HepG2 (cell line): ENCODE measurements at regions not wholly inside any gene's neighbourhood (a gene's known extent, or its start where the extent isn't known, plus 50 kb on each side); places are given as distances from the start of the nearest gene placed in this dataset.

ENCODE experiments used
- ATAC-seq: fragments of 200-7000 bp; cut with Tn5 transposase; 3 replicates; pipeline ENCODE4 v1.9.1; 2020; ENCODE audit warnings: mild to moderate bottlenecking, moderate library complexity
- BruUV-seq: library from RNA; stranded (reverse); fragments of 400-500 nt; replicated peaks from 2 replicates; lab custom pipeline; 2021; lab: Mats Ljungman, UMichigan
- CTCF ChIA-PET: fragments of 300-600 bp; formaldehyde crosslinking; extraction: SDS; loops from one replicate; lab custom pipeline; 2021; ENCODE audit warnings: low total read pairs, inconsistent platforms, low intra/inter-chr PET ratio; lab: Yijun Ruan, JAX
- POLR2A ChIA-PET: fragments of 350-600 bp; sonication (Branson Sonifier 250); formaldehyde crosslinking; loops from one replicate; lab custom pipeline; 2020; ENCODE audit warnings: antibody characterized with exemption, inconsistent platforms; lab: Yijun Ruan, JAX
- DNase-seq: peaks from one replicate; pipeline ENCODE4 v3.0.0-alpha.2; 2015; ENCODE audit warnings: low spot score
- FAIRE-seq: peaks from 3 replicates; lab custom pipeline; 2011; peaks lifted over from hg19 to GRCh38; lab: Jason Lieb, UNC
- H2AFZ ChIP-seq: one replicate; pipeline ENCODE4 v1.6.1; 2011; ENCODE audit warnings: low read length, inconsistent platforms
- H3K27ac ChIP-seq: fragments of 300-600 bp; 3 replicates; pipeline ENCODE4 v1.8.0; 2011; ENCODE audit warnings: mixed run types, mild to moderate bottlenecking, mixed read lengths, low read length, inconsistent platforms; ENCODE audit not compliant: insufficient read depth; ENCODE audit errors: extremely low read length
- H3K27me3 ChIP-seq, 2 experiments: fragments of 200-600 bp in 1 of 2; 2 replicates in 1 of 2; 3 replicates in 1 of 2; pipeline versions ENCODE4 v1.6.0 to v1.8.0; 2011; ENCODE audit warnings: low read length in 2 of 2, mild to moderate bottlenecking in 2 of 2, moderate library complexity in 2 of 2, inconsistent platforms in 1 of 2; ENCODE audit not compliant: insufficient read depth in 2 of 2, control insufficient read depth in 1 of 2
- H3K36me3 ChIP-seq, 2 experiments: fragments of 200-600 bp in 1 of 2; replicated peaks in 1 of 2; 2 replicates in 1 of 2; 3 replicates in 1 of 2; pipeline versions ENCODE4 v1.5.1 to v1.8.0; 2011; ENCODE audit warnings: low read length in 2 of 2, inconsistent platforms in 1 of 2; ENCODE audit not compliant: insufficient read depth in 2 of 2, control insufficient read depth in 1 of 2
- H3K4me1 ChIP-seq: 2 replicates; pipeline ENCODE4 v1.5.1; 2012; ENCODE audit warnings: low read length, inconsistent platforms; ENCODE audit not compliant: insufficient read depth
- H3K4me2 ChIP-seq: 2 replicates; pipeline ENCODE4 v1.6.0; 2011; ENCODE audit warnings: low read depth, low read length, inconsistent platforms
- H3K4me3 ChIP-seq, 3 experiments: fragments of 200-600 bp in 1 of 3; sonication (generic), shearing (Covaris generic) in 1 of 3; replicated peaks in 1 of 3; 2 replicates each; pipeline ENCODE4 v1.5.1; 2011 to 2016; ENCODE audit warnings: low read length in 3 of 3, inconsistent platforms in 2 of 3, low read depth in 2 of 3, mild to moderate bottlenecking in 2 of 3, control low read depth in 1 of 3, mixed read lengths in 1 of 3; ENCODE audit not compliant: insufficient read depth in 1 of 3
- H3K79me2 ChIP-seq: one replicate; pipeline ENCODE4 v1.6.1; 2011; ENCODE audit warnings: low read length, inconsistent platforms; ENCODE audit not compliant: insufficient read depth
- H3K9ac ChIP-seq: 2 replicates; pipeline ENCODE4 v1.6.0; 2011; ENCODE audit warnings: mild to moderate bottlenecking, low read depth, low read length, inconsistent platforms; ENCODE audit not compliant: insufficient read depth
- H3K9me3 ChIP-seq: 2 replicates; pipeline ENCODE4 v1.5.1; 2012; ENCODE audit warnings: mild to moderate bottlenecking, low read length
- H4K20me1 ChIP-seq: 2 replicates; pipeline ENCODE4 v1.6.0; 2011; ENCODE audit warnings: inconsistent platforms, mild to moderate bottlenecking, low read length, moderate library complexity; ENCODE audit not compliant: insufficient read depth
- ATF1 ChIP-seq: IDR thresholded peaks from 2 replicates; pipeline ENCODE4 v1.6.1; 2016; ENCODE audit warnings: mild to moderate bottlenecking, control low read depth
- ATF4 ChIP-seq, 2 experiments: fragments of 450-650 bp in 1 of 2; sonication (generic) in 1 of 2; formaldehyde crosslinking; IDR thresholded peaks; 2 replicates each; pipeline versions ENCODE4 v1.5.0 to v1.8.0; 2020 to 2022; ENCODE audit warnings: mild to moderate bottlenecking in 1 of 2, missing genetic modification reagents in 1 of 2
- HOXA9 ChIP-seq: sonication (generic); formaldehyde crosslinking; IDR thresholded peaks from 2 replicates; pipeline ENCODE4 v1.8.1; 2022; ENCODE audit warnings: missing genetic modification reagents, mild to moderate bottlenecking, moderate library complexity, borderline replicate concordance
- JARID2 ChIP-seq: sonication (generic); formaldehyde crosslinking; IDR thresholded peaks from 2 replicates; pipeline ENCODE4 v1.8.1; 2023; ENCODE audit warnings: missing genetic modification reagents, inconsistent platforms; ENCODE audit not compliant: insufficient replicate concordance
- MIER3 ChIP-seq: IDR thresholded peaks from 2 replicates; pipeline ENCODE4 v1.6.1; 2016; ENCODE audit warnings: missing compliant biosample characterization, borderline replicate concordance
- NCOR1 ChIP-seq: fragments of 200-600 bp; sonication (generic); IDR thresholded peaks from 2 replicates; pipeline ENCODE4 v1.7.0; 2017; ENCODE audit warnings: antibody characterized with exemption, low read length, borderline replicate concordance
- RBM22 ChIP-seq: fragments of 200-400 bp; formaldehyde crosslinking; optimal IDR thresholded peaks from 2 replicates; pipeline ENCODE3; 2017; ENCODE audit warnings: mild to moderate bottlenecking, low read length, moderate library complexity
- SP140L ChIP-seq: sonication (generic); formaldehyde crosslinking; IDR thresholded peaks from 2 replicates; pipeline ENCODE4 v1.4.0; 2020; ENCODE audit warnings: missing genetic modification reagents, borderline replicate concordance
- ZBTB8A ChIP-seq: sonication (generic); formaldehyde crosslinking; IDR thresholded peaks from 2 replicates; pipeline ENCODE4 v1.4.0; 2020; ENCODE audit warnings: mild to moderate bottlenecking, low read depth, missing genetic modification reagents, borderline replicate concordance
- ZFY ChIP-seq: sonication (generic); formaldehyde crosslinking; IDR thresholded peaks from 2 replicates; pipeline ENCODE4 v1.4.0; 2020; ENCODE audit warnings: missing genetic modification reagents
- ZNF180 ChIP-seq: sonication (generic); formaldehyde crosslinking; IDR thresholded peaks from 2 replicates; pipeline ENCODE4 v1.4.0; 2020; ENCODE audit warnings: low read depth, missing genetic modification reagents, borderline replicate concordance
- ZNF766 ChIP-seq: sonication (generic); formaldehyde crosslinking; IDR thresholded peaks from 2 replicates; pipeline ENCODE4 v1.5.0; 2020; ENCODE audit warnings: missing genetic modification reagents, borderline replicate concordance
- ZNF891 ChIP-seq: sonication (generic); formaldehyde crosslinking; IDR thresholded peaks from 2 replicates; pipeline ENCODE4 v1.5.0; 2020; ENCODE audit warnings: mild to moderate bottlenecking, missing genetic modification reagents
- ZSCAN30 ChIP-seq: sonication (generic); formaldehyde crosslinking; IDR thresholded peaks from 2 replicates; pipeline ENCODE4 v1.5.0; 2020; ENCODE audit warnings: mild to moderate bottlenecking, missing genetic modification reagents
- ZXDC ChIP-seq: sonication (generic); formaldehyde crosslinking; IDR thresholded peaks from 2 replicates; pipeline ENCODE4 v1.5.0; 2020; ENCODE audit warnings: mild to moderate bottlenecking, missing genetic modification reagents
- WGBS: methylation state at CpG from one replicate; pipeline ENCODE4 v1.1.6; 2017; ENCODE audit warnings: low lambda C conversion rate; 5-methylcytosine and 5-hydroxymethylcytosine counted together
- in situ Hi-C: cut with HindIII; loops from 2 replicates; pipeline ENCODE4 v1.10.0; 2017; ENCODE audit warnings: low pct_unique_long_range_greater_than_20kb; ENCODE audit not compliant: extremely low pct_ligation_motif_present
- intact Hi-C: fragments of 100-400 bp; cut with micrococcal nuclease; formaldehyde crosslinking; loops from one replicate; pipeline ENCODE4 v1.10.0; 2022; ENCODE audit not compliant: unreplicated experiment
- TF ChIP-seq, protein P1 (sequence below): sonication (generic); formaldehyde crosslinking; IDR thresholded peaks from 2 replicates; pipeline ENCODE4 v1.5.1; 2020; ENCODE audit warnings: mild to moderate bottlenecking, moderate library complexity, missing genetic modification reagents
- TF ChIP-seq, protein P2 (sequence below), 2 experiments: IDR thresholded peaks; 2 replicates each; pipeline ENCODE4 v1.6.1; 2011 to 2012; ENCODE audit warnings: low read length in 2 of 2, borderline replicate concordance in 1 of 2, low read depth in 1 of 2, mild to moderate bottlenecking in 1 of 2, moderate library complexity in 1 of 2

DNA sequence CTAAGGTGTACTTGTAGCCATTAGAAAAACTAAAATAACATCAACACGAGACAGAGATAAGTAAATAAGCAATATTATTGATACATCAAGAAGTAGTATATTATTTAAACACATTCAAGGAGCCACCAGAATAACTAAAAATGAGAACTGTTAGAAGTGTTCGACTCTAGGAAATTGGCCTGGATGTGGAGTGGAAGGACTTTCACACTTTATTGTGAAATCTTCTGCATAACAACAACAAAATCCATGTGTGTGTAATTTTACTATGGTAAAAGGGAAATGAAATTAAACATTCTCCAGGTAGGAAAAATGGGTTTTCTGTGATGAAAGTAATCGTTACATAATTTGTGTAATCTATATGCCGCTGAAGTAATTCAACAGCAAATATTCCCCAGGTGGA is 96.3 kb upstream of the RNF152 start:
- Histone ChIP-seq H3K36me3 (no peaks in the 10 kb centered on the region), H4K20me1 (no peaks in the 10 kb centered on the region), H3K9me3 (no peaks in the 10 kb centered on the region), H3K27ac (no peak overlapping the region), H3K79me2 (no peaks in the 10 kb centered on the region), H3K4me1 (peaks cover 13% of the 10 kb centered on the region), H3K4me3 (no peak overlapping the region), H3K9ac (no peak overlapping the region), H3K27me3 (no peaks in the 10 kb centered on the region), H2AFZ (no peak overlapping the region), H3K4me2 (no peak overlapping the region)
- intact Hi-C loops: no loop called here
- in situ Hi-C loops: no loop called here
- FAIRE-seq (no peak), ATAC-seq (no peak), DNase-seq (no peak)
- 37% methylated on average over 4 of the region's 4 CpGs for WGBS
- BruUV-seq: no TSS peak
- CTCF ChIA-PET: no interaction called here
- POLR2A ChIA-PET: no interaction called here
- no peak for TF ChIP-seq ZNF766 (CRISPR knock-in tag)
- no peak for TF ChIP-seq ATF1 (CRISPR knock-in tag)
- no peak for TF ChIP-seq NCOR1
- TF ChIP-seq SP140L: no peak
- no peak for TF ChIP-seq MIER3 (CRISPR knock-in tag)
- TF ChIP-seq RBM22: no peak
- TF ChIP-seq ZXDC (CRISPR knock-in tag): no peak
- TF ChIP-seq ZFY: no peak
- no peak for TF ChIP-seq ATF4 (CRISPR knock-in tag; IDR thresholded peaks at IDR 0.05)
- no peak for TF ChIP-seq ZNF891 (CRISPR knock-in tag)
- TF ChIP-seq ZNF180 (CRISPR knock-in tag): no peak
- no peak for TF ChIP-seq JARID2
- TF ChIP-seq, protein P1, sequence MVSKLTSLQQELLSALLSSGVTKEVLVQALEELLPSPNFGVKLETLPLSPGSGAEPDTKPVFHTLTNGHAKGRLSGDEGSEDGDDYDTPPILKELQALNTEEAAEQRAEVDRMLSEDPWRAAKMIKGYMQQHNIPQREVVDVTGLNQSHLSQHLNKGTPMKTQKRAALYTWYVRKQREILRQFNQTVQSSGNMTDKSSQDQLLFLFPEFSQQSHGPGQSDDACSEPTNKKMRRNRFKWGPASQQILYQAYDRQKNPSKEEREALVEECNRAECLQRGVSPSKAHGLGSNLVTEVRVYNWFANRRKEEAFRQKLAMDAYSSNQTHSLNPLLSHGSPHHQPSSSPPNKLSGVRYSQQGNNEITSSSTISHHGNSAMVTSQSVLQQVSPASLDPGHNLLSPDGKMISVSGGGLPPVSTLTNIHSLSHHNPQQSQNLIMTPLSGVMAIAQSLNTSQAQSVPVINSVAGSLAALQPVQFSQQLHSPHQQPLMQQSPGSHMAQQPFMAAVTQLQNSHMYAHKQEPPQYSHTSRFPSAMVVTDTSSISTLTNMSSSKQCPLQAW (CRISPR knock-in tag): no peak
- no peak for TF ChIP-seq ZBTB8A (CRISPR knock-in tag)
- no peak for TF ChIP-seq ZSCAN30 (CRISPR knock-in tag)
- no peak for TF ChIP-seq HOXA9 (CRISPR knock-in tag)
- TF ChIP-seq, protein P2, sequence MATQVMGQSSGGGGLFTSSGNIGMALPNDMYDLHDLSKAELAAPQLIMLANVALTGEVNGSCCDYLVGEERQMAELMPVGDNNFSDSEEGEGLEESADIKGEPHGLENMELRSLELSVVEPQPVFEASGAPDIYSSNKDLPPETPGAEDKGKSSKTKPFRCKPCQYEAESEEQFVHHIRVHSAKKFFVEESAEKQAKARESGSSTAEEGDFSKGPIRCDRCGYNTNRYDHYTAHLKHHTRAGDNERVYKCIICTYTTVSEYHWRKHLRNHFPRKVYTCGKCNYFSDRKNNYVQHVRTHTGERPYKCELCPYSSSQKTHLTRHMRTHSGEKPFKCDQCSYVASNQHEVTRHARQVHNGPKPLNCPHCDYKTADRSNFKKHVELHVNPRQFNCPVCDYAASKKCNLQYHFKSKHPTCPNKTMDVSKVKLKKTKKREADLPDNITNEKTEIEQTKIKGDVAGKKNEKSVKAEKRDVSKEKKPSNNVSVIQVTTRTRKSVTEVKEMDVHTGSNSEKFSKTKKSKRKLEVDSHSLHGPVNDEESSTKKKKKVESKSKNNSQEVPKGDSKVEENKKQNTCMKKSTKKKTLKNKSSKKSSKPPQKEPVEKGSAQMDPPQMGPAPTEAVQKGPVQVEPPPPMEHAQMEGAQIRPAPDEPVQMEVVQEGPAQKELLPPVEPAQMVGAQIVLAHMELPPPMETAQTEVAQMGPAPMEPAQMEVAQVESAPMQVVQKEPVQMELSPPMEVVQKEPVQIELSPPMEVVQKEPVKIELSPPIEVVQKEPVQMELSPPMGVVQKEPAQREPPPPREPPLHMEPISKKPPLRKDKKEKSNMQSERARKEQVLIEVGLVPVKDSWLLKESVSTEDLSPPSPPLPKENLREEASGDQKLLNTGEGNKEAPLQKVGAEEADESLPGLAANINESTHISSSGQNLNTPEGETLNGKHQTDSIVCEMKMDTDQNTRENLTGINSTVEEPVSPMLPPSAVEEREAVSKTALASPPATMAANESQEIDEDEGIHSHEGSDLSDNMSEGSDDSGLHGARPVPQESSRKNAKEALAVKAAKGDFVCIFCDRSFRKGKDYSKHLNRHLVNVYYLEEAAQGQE (IDR thresholded peaks at IDR 0.05; ENCODE audit: borderline replicate concordance in 1 of 2, low read depth in 1 of 2, low read length in 2 of 2): no peak
